PC-9 (cell line): ENCODE measurements at regions not wholly inside any gene's neighbourhood (a gene's known extent, or its start where the extent isn't known, plus 50 kb on each side); places are given as distances from the start of the nearest gene placed in this dataset.

ENCODE experiments used
- BruUV-seq: library from RNA; stranded (reverse); fragments of 400-500 nt; replicated peaks from 2 replicates; lab custom pipeline; 2021; lab: Mats Ljungman, UMichigan
- CTCF ChIA-PET: fragments of 300-600 bp; sonication (Branson Sonifier 250); formaldehyde crosslinking; loops from one replicate; lab custom pipeline; 2022; ENCODE audit warnings: antibody characterized with exemption; lab: Charles Lee
- POLR2A ChIA-PET: fragments of 300-600 bp; sonication (Branson Sonifier 250); formaldehyde crosslinking; loops from one replicate; lab custom pipeline; 2022; ENCODE audit warnings: antibody characterized with exemption; ENCODE audit not compliant: unreplicated experiment; lab: Charles Lee
- DNase-seq, 2 experiments: peaks; one replicate each; pipeline versions ENCODE4 v3.0.0 to v3.0.0-alpha.2; 2015 to 2022; ENCODE audit warnings: mixed read lengths in 1 of 2
- H2AFZ ChIP-seq: fragments of 200-600 bp; sonication (generic); 2 replicates; pipeline ENCODE4 v1.8.1; 2017; ENCODE audit warnings: antibody characterized with exemption
- H3F3A ChIP-seq: fragments of 200-600 bp; sonication (generic); 2 replicates; pipeline ENCODE4 v1.8.1; 2017; ENCODE audit warnings: antibody characterized with exemption, mild to moderate bottlenecking, low read depth; ENCODE audit not compliant: insufficient read depth
- H3K27ac ChIP-seq: fragments of 200-600 bp; sonication (generic); 2 replicates; pipeline ENCODE4 v1.6.1; 2016; ENCODE audit warnings: mixed run types
- H3K27me3 ChIP-seq: fragments of 200-600 bp; sonication (generic); 2 replicates; pipeline ENCODE4 v1.6.1; 2016; ENCODE audit warnings: low read depth, mixed run types; ENCODE audit not compliant: insufficient read depth
- H3K36me3 ChIP-seq: fragments of 200-600 bp; sonication (generic); 2 replicates; pipeline ENCODE4 v1.6.1; 2016; ENCODE audit warnings: low read depth, mixed run types
- H3K4me1 ChIP-seq: fragments of 200-600 bp; sonication (generic); replicated peaks from 2 replicates; pipeline ENCODE4 v1.6.1; 2016; ENCODE audit warnings: mixed run types; ENCODE audit not compliant: insufficient read depth
- H3K4me2 ChIP-seq: fragments of 200-600 bp; sonication (generic); 2 replicates; pipeline ENCODE4 v1.6.1; 2017; ENCODE audit warnings: mixed run types
- H3K4me3 ChIP-seq: fragments of 200-600 bp; sonication (generic); 2 replicates; pipeline ENCODE4 v1.6.1; 2016; ENCODE audit warnings: mixed run types
- H3K79me2 ChIP-seq: fragments of 200-600 bp; sonication (generic); 2 replicates; pipeline ENCODE4 v1.6.1; 2017; ENCODE audit warnings: low read depth, mixed run types
- H3K9me2 ChIP-seq: fragments of 200-600 bp; sonication (generic); 2 replicates; pipeline ENCODE4 v1.8.1; 2017; ENCODE audit warnings: mild to moderate bottlenecking; ENCODE audit not compliant: insufficient read depth
- H3K9me3 ChIP-seq: fragments of 200-600 bp; sonication (generic); 2 replicates; pipeline ENCODE4 v1.8.1; 2016; ENCODE audit warnings: low read depth; ENCODE audit not compliant: insufficient read depth
- H4K20me1 ChIP-seq: fragments of 200-600 bp; sonication (generic); 2 replicates; pipeline ENCODE4 v1.8.1; 2017; ENCODE audit not compliant: insufficient read depth
- EZH2 ChIP-seq: fragments of 200-600 bp; sonication (generic); IDR thresholded peaks from 2 replicates; pipeline ENCODE4 v1.8.0; 2017; ENCODE audit warnings: antibody characterized with exemption, low read depth
- intact Hi-C: fragments of 100-400 bp; cut with micrococcal nuclease; formaldehyde crosslinking; loops from one replicate; pipeline ENCODE4 v1.10.0; 2022; ENCODE audit not compliant: unreplicated experiment
- TF ChIP-seq, protein P1 (sequence below): fragments of 200-600 bp; sonication (generic); conservative IDR thresholded peaks from 2 replicates; pipeline ENCODE4 v1.6.1; 2017; ENCODE audit warnings: mixed run types, antibody characterized with exemption, mild to moderate bottlenecking, moderate library complexity

DNA sequence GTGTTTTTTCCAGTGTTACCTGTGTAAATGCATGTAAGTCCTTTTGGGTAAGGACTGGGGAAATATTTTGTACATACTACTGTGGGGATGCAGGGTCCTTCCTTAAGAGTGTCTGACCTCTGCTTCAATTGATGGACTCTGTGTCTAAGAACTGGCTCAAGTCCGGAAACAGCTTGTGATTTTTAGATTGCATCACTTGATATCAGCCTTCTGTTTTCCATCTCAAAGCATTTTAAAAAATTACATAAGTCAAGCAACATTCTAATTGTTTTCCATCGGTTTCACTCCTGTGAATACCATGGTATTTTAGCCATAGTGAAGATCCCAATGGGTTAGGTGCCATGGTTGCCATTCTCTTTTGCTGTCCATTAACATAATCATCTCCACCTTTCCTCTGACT lies 597.6 kb downstream of the SQOR start:
- Histone ChIP-seq H3K4me1 (no peaks in the 10 kb centered on the region), H3K27me3 (no peaks in the 10 kb centered on the region), H3K9me3 (no peaks in the 10 kb centered on the region), H3K27ac (no peak overlapping the region), H3K9me2 (no peaks in the 10 kb centered on the region), H2AFZ (no peak overlapping the region), H3K79me2 (no peaks in the 10 kb centered on the region), H3K4me2 (no peak overlapping the region), H4K20me1 (no peaks in the 10 kb centered on the region), H3K36me3 (no peaks in the 10 kb centered on the region), H3K4me3 (no peak overlapping the region), H3F3A (no peaks in the 10 kb centered on the region)
- BruUV-seq, result no TSS peak
- TF ChIP-seq, protein P1, sequence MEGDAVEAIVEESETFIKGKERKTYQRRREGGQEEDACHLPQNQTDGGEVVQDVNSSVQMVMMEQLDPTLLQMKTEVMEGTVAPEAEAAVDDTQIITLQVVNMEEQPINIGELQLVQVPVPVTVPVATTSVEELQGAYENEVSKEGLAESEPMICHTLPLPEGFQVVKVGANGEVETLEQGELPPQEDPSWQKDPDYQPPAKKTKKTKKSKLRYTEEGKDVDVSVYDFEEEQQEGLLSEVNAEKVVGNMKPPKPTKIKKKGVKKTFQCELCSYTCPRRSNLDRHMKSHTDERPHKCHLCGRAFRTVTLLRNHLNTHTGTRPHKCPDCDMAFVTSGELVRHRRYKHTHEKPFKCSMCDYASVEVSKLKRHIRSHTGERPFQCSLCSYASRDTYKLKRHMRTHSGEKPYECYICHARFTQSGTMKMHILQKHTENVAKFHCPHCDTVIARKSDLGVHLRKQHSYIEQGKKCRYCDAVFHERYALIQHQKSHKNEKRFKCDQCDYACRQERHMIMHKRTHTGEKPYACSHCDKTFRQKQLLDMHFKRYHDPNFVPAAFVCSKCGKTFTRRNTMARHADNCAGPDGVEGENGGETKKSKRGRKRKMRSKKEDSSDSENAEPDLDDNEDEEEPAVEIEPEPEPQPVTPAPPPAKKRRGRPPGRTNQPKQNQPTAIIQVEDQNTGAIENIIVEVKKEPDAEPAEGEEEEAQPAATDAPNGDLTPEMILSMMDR, result no peak
- TF ChIP-seq EZH2, result no peak
- intact Hi-C loops, result no loop called here
- no peak for DNase-seq
- POLR2A ChIA-PET, result no interaction called here
- CTCF ChIA-PET, result no interaction called here

DNA sequence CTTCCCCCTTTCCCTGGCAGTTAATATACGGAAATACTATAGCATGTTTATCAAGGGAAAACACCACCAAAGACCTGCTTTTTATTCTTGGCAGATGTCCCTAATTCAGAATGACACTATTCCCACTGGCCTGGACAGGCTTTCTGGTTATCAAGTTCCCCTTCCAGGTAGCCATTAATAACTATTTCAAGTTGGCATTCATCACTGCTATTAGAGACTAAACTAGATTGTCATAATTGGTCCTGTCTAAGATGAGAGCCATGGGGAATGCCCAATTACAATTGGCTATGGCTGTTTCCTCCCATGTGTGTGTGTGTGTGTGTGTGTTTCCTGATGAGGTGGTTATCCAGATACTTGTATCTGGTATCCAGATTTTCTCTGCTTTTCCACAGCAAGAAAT lies 608.1 kb downstream of the SQOR start:
- H4K20me1 ChIP-seq, result no peaks in the 10 kb centered on the region
- H3K4me2 ChIP-seq, result no peak overlapping the region
- H3K9me3 ChIP-seq, result no peaks in the 10 kb centered on the region
- no peaks in the 10 kb centered on the region for H3F3A ChIP-seq
- DNase-seq, result no peak
- no peaks in the 10 kb centered on the region for H3K27me3 ChIP-seq
- no peaks in the 10 kb centered on the region for H3K9me2 ChIP-seq
- no peak overlapping the region for H3K27ac ChIP-seq
- no peak for TF ChIP-seq EZH2
- TF ChIP-seq, protein P1, result no peak
- CTCF ChIA-PET, result no interaction called here
- BruUV-seq, result no TSS peak
- H3K79me2 ChIP-seq, result no peaks in the 10 kb centered on the region
- no peak overlapping the region for H3K4me3 ChIP-seq
- intact Hi-C loops, result no loop called here
- POLR2A ChIA-PET, result no interaction called here
- no peaks in the 10 kb centered on the region for H3K4me1 ChIP-seq
- no peaks in the 10 kb centered on the region for H3K36me3 ChIP-seq
- no peak overlapping the region for H2AFZ ChIP-seq

DNA sequence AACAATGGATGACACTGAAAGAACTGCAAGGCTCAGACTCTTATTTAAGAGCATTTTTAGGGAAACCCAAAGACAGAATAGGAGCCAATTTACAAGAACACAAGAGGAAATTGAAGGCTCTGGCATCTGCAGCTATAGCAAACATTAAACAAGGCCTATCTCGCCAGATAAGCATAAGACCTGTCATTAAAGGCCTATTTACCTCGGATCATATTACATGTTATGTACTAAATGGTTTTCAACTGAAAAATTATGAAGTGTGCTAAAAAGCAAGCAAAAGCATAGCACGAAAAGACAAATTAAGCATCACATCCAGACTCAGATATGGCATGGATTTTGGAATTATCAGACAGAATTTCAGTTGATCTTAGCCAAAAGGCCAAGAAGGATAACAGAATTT lies 617.1 kb downstream of the SQOR start:
- no peaks in the 10 kb centered on the region for H3K36me3 ChIP-seq
- no peaks in the 10 kb centered on the region for H3K79me2 ChIP-seq
- H4K20me1 ChIP-seq, result no peaks in the 10 kb centered on the region
- no peak for TF ChIP-seq EZH2
- TF ChIP-seq, protein P1, result no peak
- no peaks in the 10 kb centered on the region for H3K9me2 ChIP-seq
- ChIA-PET CTCF (no interaction called here), POLR2A (no interaction called here)
- no peak overlapping the region for H3K4me2 ChIP-seq
- no peaks in the 10 kb centered on the region for H3F3A ChIP-seq
- H3K4me1 ChIP-seq, result no peaks in the 10 kb centered on the region
- H2AFZ ChIP-seq, result no peak overlapping the region
- H3K27me3 ChIP-seq, result no peaks in the 10 kb centered on the region
- H3K27ac ChIP-seq, result no peak overlapping the region
- no peak for DNase-seq
- BruUV-seq, result no TSS peak
- H3K4me3 ChIP-seq, result no peak overlapping the region
- intact Hi-C loops, result no loop called here
- no peaks in the 10 kb centered on the region for H3K9me3 ChIP-seq
